ENCODE measurements at regions not wholly inside any gene's neighbourhood (a gene's known extent, or its start where the extent isn't known, plus 50 kb on each side); places are given as distances from the start of the nearest gene placed in this dataset.
"Not testable (repeated sequence)": the region's sequence is repeated elsewhere in the genome, so short reads cannot be mapped to it uniquely, and the experiment has no call there.

DNA sequence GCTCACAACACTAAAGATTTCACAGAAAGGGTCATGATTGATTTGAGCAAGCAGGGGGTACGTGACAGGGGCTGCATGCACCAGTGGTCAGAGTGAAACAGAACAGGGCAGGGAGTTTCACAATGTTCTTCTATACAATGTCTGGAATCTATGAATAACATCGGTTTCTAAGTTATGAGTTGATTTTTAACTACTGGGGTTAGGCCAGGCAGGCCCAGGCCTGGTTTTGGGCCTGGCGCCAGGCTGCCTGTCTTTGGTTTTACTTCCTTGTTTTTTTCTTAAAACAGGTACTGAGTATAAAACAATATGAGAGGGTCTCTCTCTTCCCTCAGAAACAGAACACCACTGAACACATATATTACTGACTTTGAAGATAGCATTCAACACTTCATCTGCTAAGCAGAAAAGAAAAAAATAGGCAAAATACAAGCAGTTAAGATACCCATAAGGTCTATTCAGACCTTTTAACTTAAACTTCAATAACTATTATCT, 355.0 kb upstream of the MAGEB16 start:
- not testable (repeated sequence) for DNase-seq (ENCODE audit: low spot score); ATAC-seq; H3K36me3 Mint-ChIP-seq; H3K27me3 Mint-ChIP-seq; H3K9me3 Mint-ChIP-seq; H3K27ac Mint-ChIP-seq; H3K4me3 Mint-ChIP-seq; H3K4me1 Mint-ChIP-seq (ENCODE audit: low read depth in 2 of 2)

DNA sequence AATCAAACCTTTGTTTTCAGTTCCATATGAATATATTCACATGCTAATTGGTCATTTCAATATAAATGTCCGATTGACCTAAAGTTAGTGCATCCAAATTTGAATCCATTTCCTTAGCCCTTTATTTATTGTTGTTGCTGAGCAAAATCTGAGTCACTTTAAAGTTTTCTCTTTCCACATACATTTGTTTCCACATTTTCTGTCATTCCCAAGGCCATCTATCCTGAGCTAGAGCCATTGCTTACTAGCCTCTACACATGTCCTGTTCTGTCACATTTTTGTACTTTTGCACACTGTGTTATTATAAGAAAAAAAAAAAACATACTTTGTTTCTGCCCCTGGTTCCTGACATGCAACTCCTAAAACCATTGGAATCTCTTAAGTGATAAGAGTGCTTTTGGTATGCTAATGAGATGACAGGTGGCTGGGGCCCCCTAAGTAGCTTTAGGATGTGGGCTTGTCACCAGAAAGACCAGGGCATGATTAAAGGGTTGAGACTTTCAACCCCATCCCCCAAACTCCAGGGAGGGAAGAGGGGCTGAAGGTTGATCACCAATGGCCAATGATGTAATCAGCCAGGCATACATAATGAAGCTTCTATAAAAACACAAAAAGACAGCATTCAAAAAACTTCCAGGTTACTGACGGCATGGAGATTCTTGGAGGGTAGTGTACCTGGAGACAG, 353.3 kb upstream of the MAGEB16 start:
- Mint-ChIP-seq H3K27ac (no peak overlapping the region), H3K27me3 (no peaks in the 10 kb centered on the region), H3K36me3 (no peaks in the 10 kb centered on the region), H3K4me3 (no peak overlapping the region), H3K4me1 (ENCODE audit: low read depth in 2 of 2) (no peaks in the 10 kb centered on the region), H3K9me3 (no peaks in the 10 kb centered on the region)
- DNase-seq (ENCODE audit: low spot score), result no peak
- ATAC-seq, result no peak

DNA sequence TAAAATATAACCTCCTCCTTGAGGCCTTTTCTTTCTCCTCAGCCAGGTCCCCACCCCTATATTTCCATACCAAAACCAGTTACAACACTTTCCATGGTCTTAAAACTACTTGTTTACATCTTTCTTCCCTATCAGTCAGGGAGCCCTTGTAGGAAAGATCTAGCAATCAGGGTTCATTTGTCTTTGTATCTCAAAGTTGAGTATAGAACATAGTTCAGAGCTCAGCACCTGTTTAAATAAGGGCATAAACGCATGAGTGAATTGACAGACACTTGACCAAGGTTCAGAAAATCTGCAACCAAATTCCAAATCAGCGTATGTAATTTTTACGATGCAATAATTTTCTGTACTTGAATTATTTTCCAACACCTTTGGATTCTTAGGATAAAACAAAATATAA, 352.2 kb upstream of the MAGEB16 start:
- Mint-ChIP-seq H3K9me3 (peaks cover 2% of the 10 kb centered on the region), H3K36me3 (no peaks in the 10 kb centered on the region), H3K4me1 (ENCODE audit: low read depth in 2 of 2) (no peaks in the 10 kb centered on the region), H3K27ac (no peak overlapping the region), H3K27me3 (no peaks in the 10 kb centered on the region), H3K4me3 (no peak overlapping the region)
- no peak for DNase-seq (ENCODE audit: low spot score)
- ATAC-seq, result no peak

GRCh38 chrX:35456891-35457290, 341.3 kb upstream of the MAGEB16 start:
- no peak overlapping the region for H3K4me3 Mint-ChIP-seq
- ATAC-seq, result no peak
- H3K9me3 Mint-ChIP-seq, result no peaks in the 10 kb centered on the region
- no peak for DNase-seq (ENCODE audit: low spot score)
- H3K27ac Mint-ChIP-seq, result no peak overlapping the region
- H3K36me3 Mint-ChIP-seq, result no peaks in the 10 kb centered on the region
- no peaks in the 10 kb centered on the region for H3K4me1 Mint-ChIP-seq (ENCODE audit: low read depth in 2 of 2)
- H3K27me3 Mint-ChIP-seq, result peaks cover 0 to 2% of the 10 kb centered on the region in 2 donors

GRCh38 chrX:35458142-35458541, 340.0 kb upstream of the MAGEB16 start:
- Mint-ChIP-seq H3K9me3 (no peaks in the 10 kb centered on the region), H3K4me1 (ENCODE audit: low read depth in 2 of 2) (no peaks in the 10 kb centered on the region), H3K4me3 (no peak overlapping the region), H3K36me3 (no peaks in the 10 kb centered on the region), H3K27ac (no peak overlapping the region), H3K27me3 (peaks cover 0 to 2% of the 10 kb centered on the region in 2 donors)
- DNase-seq (ENCODE audit: low spot score), result no peak
- ATAC-seq, result no peak

DNA sequence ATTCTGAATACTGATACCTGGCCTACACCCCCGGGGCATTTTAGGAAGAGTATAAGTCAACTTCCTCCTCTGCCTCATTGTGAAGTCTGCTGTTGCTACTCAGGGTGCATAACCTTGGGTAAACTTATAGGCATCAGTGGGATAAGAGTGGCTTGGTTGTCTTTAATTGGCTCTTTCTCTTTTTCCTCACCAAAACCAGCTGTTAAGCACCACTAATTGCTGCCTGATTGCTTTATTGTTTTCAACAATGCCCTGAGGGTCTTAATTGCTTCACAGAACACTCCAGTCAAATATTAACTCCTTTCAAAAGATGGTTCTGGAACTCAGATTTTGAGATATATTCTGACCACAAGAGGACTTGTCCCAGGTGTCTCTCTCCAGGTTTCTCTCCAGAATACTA, 337.0 kb upstream of the MAGEB16 start:
- no peak overlapping the region for H3K27ac Mint-ChIP-seq
- H3K27me3 Mint-ChIP-seq, result peaks cover 0 to 2% of the 10 kb centered on the region in 2 donors
- ATAC-seq, result no peak
- H3K4me1 Mint-ChIP-seq (ENCODE audit: low read depth in 2 of 2), result no peaks in the 10 kb centered on the region
- H3K36me3 Mint-ChIP-seq, result no peaks in the 10 kb centered on the region
- no peaks in the 10 kb centered on the region for H3K9me3 Mint-ChIP-seq
- no peak overlapping the region for H3K4me3 Mint-ChIP-seq
- no peak for DNase-seq (ENCODE audit: low spot score)

GRCh38 chrX:35496671-35497070, 301.5 kb upstream of the MAGEB16 start:
- H3K27ac Mint-ChIP-seq, ATAC-seq, H3K9me3 Mint-ChIP-seq: not testable (repeated sequence)

DNA sequence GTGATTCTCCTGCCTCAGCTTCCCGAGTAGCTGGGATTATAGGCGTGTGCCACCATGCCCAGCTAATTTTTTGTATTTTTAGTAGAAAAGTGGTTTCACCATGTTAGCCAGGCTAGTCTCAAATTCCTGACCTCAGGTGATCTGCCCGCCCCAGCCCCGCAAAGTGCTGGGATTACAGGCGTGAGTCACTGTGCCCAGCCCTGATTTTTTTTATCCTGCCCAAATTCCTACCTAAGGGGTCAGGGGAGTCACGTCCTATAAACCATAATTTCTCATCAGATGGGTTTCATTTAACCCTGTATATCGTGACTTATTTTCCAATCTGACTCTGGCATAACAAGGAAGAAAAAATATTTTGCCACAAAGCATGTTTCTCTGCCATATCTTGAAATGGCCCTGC, 300.7 kb upstream of the MAGEB16 start:
- DNase-seq (ENCODE audit: low spot score); H3K36me3 Mint-ChIP-seq; H3K27me3 Mint-ChIP-seq; ATAC-seq; H3K9me3 Mint-ChIP-seq; H3K4me1 Mint-ChIP-seq (ENCODE audit: low read depth in 2 of 2); H3K27ac Mint-ChIP-seq; H3K4me3 Mint-ChIP-seq: not testable (repeated sequence)

More at GRCh38 chrX:35496671-35497070, 301.5 kb upstream of the MAGEB16 start:
- not testable (repeated sequence) for H3K27me3 Mint-ChIP-seq; H3K36me3 Mint-ChIP-seq; H3K4me1 Mint-ChIP-seq (ENCODE audit: low read depth in 2 of 2); H3K4me3 Mint-ChIP-seq; DNase-seq (ENCODE audit: low spot score)

DNA sequence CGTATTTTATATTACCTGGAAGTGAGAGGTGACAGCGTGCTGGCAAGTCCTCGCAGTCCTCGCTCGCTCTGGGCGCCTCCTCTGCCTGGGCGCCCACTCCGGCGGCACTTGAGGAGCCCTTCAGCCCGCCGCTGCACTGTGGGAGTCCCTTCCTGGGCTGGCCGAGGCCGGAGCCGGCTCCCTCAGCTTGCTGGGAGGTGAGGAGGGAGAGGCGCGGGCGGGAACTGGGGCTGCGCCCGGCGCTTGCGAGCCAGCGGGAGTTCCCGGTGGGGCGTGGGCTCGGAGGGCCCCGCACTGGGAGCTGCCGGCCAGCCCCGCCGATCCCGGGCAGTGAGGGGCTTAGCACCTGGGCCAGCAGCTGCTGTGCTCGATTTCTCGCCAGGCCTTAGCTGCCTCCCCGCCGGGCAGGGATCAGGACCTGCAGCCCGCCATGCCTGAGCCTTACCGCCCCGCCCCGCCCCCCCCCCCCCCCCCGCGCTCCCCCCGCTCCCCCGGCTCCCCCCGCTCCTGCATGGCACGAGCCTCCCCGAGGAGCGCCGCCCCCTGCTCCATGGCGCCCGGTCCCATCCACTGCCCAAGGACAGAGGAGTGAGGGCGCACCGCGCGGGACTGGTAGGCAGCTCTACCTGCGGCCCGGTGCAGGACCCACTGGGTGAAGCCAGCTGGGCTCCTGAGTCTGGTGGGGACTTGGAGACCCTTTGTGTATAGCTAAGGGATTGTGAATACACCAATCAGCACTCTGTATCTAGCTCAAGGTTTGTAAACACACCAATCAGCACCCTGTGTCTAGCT, 298.9 kb upstream of the MAGEB16 start:
- no peaks in the 10 kb centered on the region for H3K36me3 Mint-ChIP-seq
- H3K27ac Mint-ChIP-seq, result no peak overlapping the region
- H3K9me3 Mint-ChIP-seq, result peaks cover 3% of the 10 kb centered on the region
- H3K27me3 Mint-ChIP-seq, result peaks cover 0 to 2% of the 10 kb centered on the region in 2 donors
- H3K4me1 Mint-ChIP-seq (ENCODE audit: low read depth in 2 of 2), result no peaks in the 10 kb centered on the region
- no peak overlapping the region for H3K4me3 Mint-ChIP-seq
- DNase-seq (ENCODE audit: low spot score), result no peak
- ATAC-seq, result no peak

DNA sequence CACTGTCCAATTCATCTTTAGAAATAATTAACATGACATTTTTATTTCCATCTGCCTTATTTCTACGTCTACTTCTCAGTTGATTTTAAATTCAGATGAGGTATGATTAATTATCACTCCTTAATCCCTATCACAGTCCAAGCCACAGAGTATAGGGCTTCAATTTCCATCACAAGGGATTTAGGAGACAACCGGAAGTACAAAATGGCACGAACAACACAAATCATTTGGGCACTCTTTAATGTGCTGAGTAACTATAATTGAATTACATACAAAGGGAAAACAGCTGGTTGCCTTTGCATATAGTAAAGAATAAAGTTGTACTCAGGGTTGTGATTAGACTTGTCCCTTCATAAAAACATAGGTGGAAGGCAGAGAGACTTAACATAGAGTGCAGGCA, 290.4 kb upstream of the MAGEB16 start:
- Mint-ChIP-seq H3K4me1 (ENCODE audit: low read depth in 2 of 2) (no peaks in the 10 kb centered on the region), H3K9me3 (peaks cover 9% of the 10 kb centered on the region), H3K36me3 (no peaks in the 10 kb centered on the region), H3K27me3 (no peaks in the 10 kb centered on the region), H3K4me3 (no peak overlapping the region), H3K27ac (no peak overlapping the region)
- ATAC-seq (no peak), DNase-seq (ENCODE audit: low spot score) (no peak)

GRCh38 chrX:35548003-35548402, 250.1 kb upstream of the MAGEB16 start:
- not testable (repeated sequence) for H3K36me3 Mint-ChIP-seq; H3K4me1 Mint-ChIP-seq (ENCODE audit: low read depth in 2 of 2); H3K4me3 Mint-ChIP-seq; H3K27ac Mint-ChIP-seq; ATAC-seq; DNase-seq (ENCODE audit: low spot score); H3K27me3 Mint-ChIP-seq
- peaks cover 12% of the 10 kb centered on the region for H3K9me3 Mint-ChIP-seq

DNA sequence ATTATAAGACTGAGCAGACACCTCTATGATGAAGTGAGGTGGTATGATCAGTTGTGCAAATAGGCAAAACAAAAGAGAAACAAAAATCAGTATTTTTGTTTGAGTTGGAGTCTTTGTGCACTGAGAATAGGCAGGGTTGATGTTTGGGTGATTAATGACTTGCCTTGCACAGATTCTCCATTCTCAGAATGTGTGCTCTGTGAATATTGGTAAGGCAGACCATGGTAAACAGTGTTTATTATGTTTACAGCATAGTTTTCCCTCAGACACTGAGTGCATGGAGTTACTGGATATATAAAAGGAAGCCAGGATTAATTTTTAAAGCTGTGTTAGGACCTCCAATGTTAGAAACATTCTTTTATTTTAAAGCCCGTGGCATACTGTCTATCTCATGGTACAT, 240.2 kb upstream of the MAGEB16 start:
- no peaks in the 10 kb centered on the region for H3K4me1 Mint-ChIP-seq (ENCODE audit: low read depth in 2 of 2)
- no peaks in the 10 kb centered on the region for H3K27me3 Mint-ChIP-seq
- peaks cover 4% of the 10 kb centered on the region for H3K9me3 Mint-ChIP-seq
- ATAC-seq (no peak), DNase-seq (ENCODE audit: low spot score) (no peak)
- H3K36me3 Mint-ChIP-seq, result no peaks in the 10 kb centered on the region
- H3K4me3 Mint-ChIP-seq, result no peak overlapping the region
- no peak overlapping the region for H3K27ac Mint-ChIP-seq

- Mint-ChIP-seq H3K9me3 (peaks cover 4% of the 10 kb centered on the region), H3K27me3 (no peaks in the 10 kb centered on the region), H3K27ac (no peak overlapping the region), H3K4me3 (no peak overlapping the region), H3K4me1 (ENCODE audit: low read depth in 2 of 2) (no peaks in the 10 kb centered on the region), H3K36me3 (no peaks in the 10 kb centered on the region)
- ATAC-seq (no peak), DNase-seq (ENCODE audit: low spot score) (no peak)
Measured at GRCh38 chrX:35561985-35562384, 236.2 kb upstream of the MAGEB16 start.

DNA sequence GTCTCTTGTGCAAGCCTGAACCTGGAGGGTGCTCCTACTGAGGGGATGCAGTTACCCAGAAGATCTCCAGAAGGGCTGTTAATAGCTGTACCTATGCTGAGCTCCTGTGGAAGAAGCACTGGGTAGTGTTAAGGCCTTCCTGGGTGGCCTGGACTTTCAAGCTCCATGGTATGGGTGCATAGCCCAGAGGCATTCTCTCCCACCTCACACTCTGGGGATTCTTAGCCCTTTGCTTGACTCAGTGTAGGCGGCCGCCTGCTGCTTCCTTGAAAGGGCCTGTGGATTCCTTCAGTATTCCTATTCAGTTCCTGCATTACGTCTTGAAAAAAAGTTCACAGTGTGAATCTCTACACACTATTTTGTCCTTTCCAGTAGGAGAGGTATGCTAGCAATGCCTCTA, 235.7 kb upstream of the MAGEB16 start:
- Mint-ChIP-seq H3K27ac (no peak overlapping the region), H3K4me1 (ENCODE audit: low read depth in 2 of 2) (no peaks in the 10 kb centered on the region), H3K27me3 (no peaks in the 10 kb centered on the region), H3K36me3 (no peaks in the 10 kb centered on the region), H3K4me3 (no peak overlapping the region), H3K9me3 (peaks cover 4% of the 10 kb centered on the region)
- DNase-seq (ENCODE audit: low spot score) (no peak), ATAC-seq (no peak)
